ENCODE measurements at regions not wholly inside any gene's neighbourhood (a gene's known extent, or its start where the extent isn't known, plus 50 kb on each side); places are given as distances from the start of the nearest gene placed in this dataset.
A peak's percentile ranks its signal among the peaks of the same experiment; 100 is the strongest.

- Histone ChIP-seq H3K9me3 (no peaks in the 10 kb centered on the region), H3K4me3 (no peak overlapping the region), H3K36me3 (no peaks in the 10 kb centered on the region; the same call in 1 of the 2 replicates), H3K27me3 (no peaks in the 10 kb centered on the region)
- peak; percentile 30 for DNase-seq
These were observed 784.0 kb downstream of the SUGCT start for GRCh38 chr7:40918701-40919271.

- Histone ChIP-seq H3K9me3 (no peaks in the 10 kb centered on the region), H3K36me3 (no peaks in the 10 kb centered on the region; the same call in 1 of the 2 replicates), H3K27me3 (no peaks in the 10 kb centered on the region), H3K4me3 (no peak overlapping the region)
- no peak for DNase-seq
These were observed 782.0 kb downstream of the SUGCT start for GRCh38 chr7:40916813-40917212.

- H3K27me3 ChIP-seq = no peaks in the 10 kb centered on the region
- no peaks in the 10 kb centered on the region; the same call in 1 of the 2 replicates for H3K36me3 ChIP-seq
- no peak for DNase-seq
- no peaks in the 10 kb centered on the region for H3K9me3 ChIP-seq
- no peak overlapping the region for H3K4me3 ChIP-seq
These were observed 780.3 kb downstream of the SUGCT start for GRCh38 chr7:40915071-40915470.
